AG09319 (cell line): ENCODE measurements at regions not wholly inside any gene's neighbourhood (a gene's known extent, or its start where the extent isn't known, plus 50 kb on each side); places are given as distances from the start of the nearest gene placed in this dataset.

Experiments
- DNase-seq: peaks from one replicate; pipeline ENCODE4 v3.0.0-alpha.2; 2010; ENCODE audit warnings: low read depth; ENCODE audit errors: extremely low read depth
- CTCF ChIP-seq: IDR thresholded peaks from 2 replicates; pipeline ENCODE4 v1.5.1; 2011; ENCODE audit warnings: low read depth, mild to moderate bottlenecking, inconsistent platforms, low read length, moderate library complexity

GRCh38 chr1:78419309-78419708 lies 71.5 kb upstream of the PTGFR start:
- TF ChIP-seq CTCF, result no peak
- DNase-seq, result peak; percentile 87

- no peak for DNase-seq
- TF ChIP-seq CTCF, result no peak
Measured at GRCh38 chr1:78420181-78420580, 70.6 kb upstream of the PTGFR start.

- DNase-seq, result no peak
- TF ChIP-seq CTCF, result no peak
Measured at GRCh38 chr1:78420688-78421087, 70.1 kb upstream of the PTGFR start.

GRCh38 chr1:78424720-78425119 lies 66.1 kb upstream of the PTGFR start:
- TF ChIP-seq CTCF, result no peak

GRCh38 chr1:78426408-78426807 lies 64.4 kb upstream of the PTGFR start:
- DNase-seq, result no peak
- TF ChIP-seq CTCF, result no peak

More at GRCh38 chr1:78424720-78425119, 66.1 kb upstream of the PTGFR start:
- DNase-seq, result no peak

- no peak for DNase-seq
- no peak for TF ChIP-seq CTCF
Measured at GRCh38 chr1:78427506-78427905, 63.3 kb upstream of the PTGFR start.

- DNase-seq, result peak; percentile 19
- TF ChIP-seq CTCF, result no peak
Measured at GRCh38 chr1:78432016-78432415, 58.8 kb upstream of the PTGFR start.
